ENCODE measurements at regions not wholly inside any gene's neighbourhood (a gene's known extent, or its start where the extent isn't known, plus 50 kb on each side); places are given as distances from the start of the nearest gene placed in this dataset.
"Not testable (repeated sequence)": the region's sequence is repeated elsewhere in the genome, so short reads cannot be mapped to it uniquely, and the experiment has no call there.

- 79% methylated on average over 9 of the region's 11 CpGs for WGBS (ENCODE audit: insufficient coverage)
- H3K27ac ChIP-seq (ENCODE audit: low read length), result no peak overlapping the region
- ATAC-seq, result no peak
- H3K27me3 ChIP-seq (ENCODE audit: control insufficient read depth, insufficient read depth, low read length), result no peaks in the 10 kb centered on the region
- H3K4me1 ChIP-seq (ENCODE audit: control insufficient read depth, insufficient read depth, low read length), result no peaks in the 10 kb centered on the region
- peaks cover 3 to 4% of the 10 kb centered on the region in 2 donors for H3K9me3 Mint-ChIP-seq
- no peaks in the 10 kb centered on the region for H3K27me3 Mint-ChIP-seq (ENCODE audit: low read depth in 2 of 2)
- H3K9me3 ChIP-seq (ENCODE audit: control insufficient read depth, insufficient read depth, low read length), result peaks cover 2% of the 10 kb centered on the region
- H3K4me3 ChIP-seq (ENCODE audit: low read length), result no peak overlapping the region
- H3K36me3 ChIP-seq (ENCODE audit: control insufficient read depth, insufficient read depth, low read length), result no peaks in the 10 kb centered on the region
- H3K27ac Mint-ChIP-seq, result no peak overlapping the region
- H3K4me1 Mint-ChIP-seq, result no peaks in the 10 kb centered on the region
- no peak for DNase-seq
- no peaks in the 10 kb centered on the region for H3K36me3 Mint-ChIP-seq
- intact Hi-C loops (cut with micrococcal nuclease), result no loop called here
- no peak for TF ChIP-seq CTCF (IDR thresholded peaks at IDR 0.05)
- no peak overlapping the region for H3K4me3 Mint-ChIP-seq
These were observed 139.8 kb upstream of the BASP1 start for GRCh38 chr5:17077440-17078233.

GRCh38 chr5:17079562-17079961, 137.9 kb upstream of the BASP1 start:
- intact Hi-C loops (cut with micrococcal nuclease), result no loop called here
- Mint-ChIP-seq H3K4me1 (no peaks in the 10 kb centered on the region), H3K4me3 (no peak overlapping the region), H3K27me3 (ENCODE audit: low read depth in 2 of 2) (no peaks in the 10 kb centered on the region), H3K9me3 (peaks cover 3 to 4% of the 10 kb centered on the region in 2 donors), H3K27ac (no peak overlapping the region), H3K36me3 (no peaks in the 10 kb centered on the region)
- DNase-seq (no peak), ATAC-seq (no peak)
- no peaks in the 10 kb centered on the region for H3K36me3 ChIP-seq (ENCODE audit: control insufficient read depth, insufficient read depth, low read length)
- H3K4me3 ChIP-seq (ENCODE audit: low read length), result no peak overlapping the region
- WGBS (ENCODE audit: insufficient coverage), result 16% methylated on average over 7 of the region's 7 CpGs
- TF ChIP-seq CTCF (IDR thresholded peaks at IDR 0.05), result no peak
- H3K27ac ChIP-seq (ENCODE audit: low read length), result no peak overlapping the region
- no peaks in the 10 kb centered on the region for H3K27me3 ChIP-seq (ENCODE audit: control insufficient read depth, insufficient read depth, low read length)
- H3K9me3 ChIP-seq (ENCODE audit: control insufficient read depth, insufficient read depth, low read length), result peaks cover 2% of the 10 kb centered on the region
- no peaks in the 10 kb centered on the region for H3K4me1 ChIP-seq (ENCODE audit: control insufficient read depth, insufficient read depth, low read length)

GRCh38 chr5:17080361-17080760, 137.1 kb upstream of the BASP1 start:
- Histone ChIP-seq H3K27me3 (ENCODE audit: control insufficient read depth, insufficient read depth, low read length) (no peaks in the 10 kb centered on the region), H3K27ac (ENCODE audit: low read length) (no peak overlapping the region), H3K4me1 (ENCODE audit: control insufficient read depth, insufficient read depth, low read length) (no peaks in the 10 kb centered on the region), H3K9me3 (ENCODE audit: control insufficient read depth, insufficient read depth, low read length) (peaks cover 2% of the 10 kb centered on the region), H3K36me3 (ENCODE audit: control insufficient read depth, insufficient read depth, low read length) (no peaks in the 10 kb centered on the region), H3K4me3 (ENCODE audit: low read length) (no peak overlapping the region)
- no peak for DNase-seq
- Mint-ChIP-seq H3K4me3 (no peak overlapping the region), H3K36me3 (no peaks in the 10 kb centered on the region), H3K27me3 (ENCODE audit: low read depth in 2 of 2) (no peaks in the 10 kb centered on the region), H3K27ac (no peak overlapping the region), H3K9me3 (peaks cover 3 to 4% of the 10 kb centered on the region in 2 donors), H3K4me1 (no peaks in the 10 kb centered on the region)
- TF ChIP-seq CTCF (IDR thresholded peaks at IDR 0.05), result no peak
- intact Hi-C loops (cut with micrococcal nuclease), result no loop called here
- WGBS (ENCODE audit: insufficient coverage), result 93% methylated on average over 4 of the region's 4 CpGs
- no peak for ATAC-seq

- Histone ChIP-seq H3K4me1 (ENCODE audit: control insufficient read depth, insufficient read depth, low read length) (no peaks in the 10 kb centered on the region), H3K27ac (ENCODE audit: low read length) (no peak overlapping the region), H3K9me3 (ENCODE audit: control insufficient read depth, insufficient read depth, low read length) (peaks cover 2% of the 10 kb centered on the region), H3K27me3 (ENCODE audit: control insufficient read depth, insufficient read depth, low read length) (no peaks in the 10 kb centered on the region), H3K4me3 (ENCODE audit: low read length) (no peak overlapping the region), H3K36me3 (ENCODE audit: control insufficient read depth, insufficient read depth, low read length) (no peaks in the 10 kb centered on the region)
- 75% methylated on average over 1 of the region's 4 CpGs for WGBS (ENCODE audit: insufficient coverage)
- H3K9me3 Mint-ChIP-seq, result peaks cover 1% of the 10 kb centered on the region in 2 donors
- DNase-seq, result no peak
- no peak for TF ChIP-seq CTCF (IDR thresholded peaks at IDR 0.05)
- no peak overlapping the region for H3K4me3 Mint-ChIP-seq
- no peak overlapping the region for H3K27ac Mint-ChIP-seq
- H3K4me1 Mint-ChIP-seq, result no peaks in the 10 kb centered on the region
- H3K36me3 Mint-ChIP-seq, result no peaks in the 10 kb centered on the region
- no peaks in the 10 kb centered on the region for H3K27me3 Mint-ChIP-seq (ENCODE audit: low read depth in 2 of 2)
- intact Hi-C loops (cut with micrococcal nuclease), result no loop called here
- ATAC-seq, result no peak
These were observed 136.3 kb upstream of the BASP1 start for GRCh38 chr5:17081142-17081541.

- H3K4me3 ChIP-seq (ENCODE audit: low read length); H3K36me3 ChIP-seq (ENCODE audit: control insufficient read depth, insufficient read depth, low read length); H3K27me3 ChIP-seq (ENCODE audit: control insufficient read depth, insufficient read depth, low read length); ATAC-seq; H3K9me3 Mint-ChIP-seq; H3K36me3 Mint-ChIP-seq; H3K27ac Mint-ChIP-seq; H3K4me1 ChIP-seq (ENCODE audit: control insufficient read depth, insufficient read depth, low read length); H3K4me3 Mint-ChIP-seq; H3K27me3 Mint-ChIP-seq (ENCODE audit: low read depth in 2 of 2); intact Hi-C loops (cut with micrococcal nuclease); H3K9me3 ChIP-seq (ENCODE audit: control insufficient read depth, insufficient read depth, low read length); H3K27ac ChIP-seq (ENCODE audit: low read length); H3K4me1 Mint-ChIP-seq; DNase-seq: not testable (repeated sequence)
- 89% methylated on average over 29 of the region's 29 CpGs for WGBS (ENCODE audit: insufficient coverage)
These were observed 134.2 kb upstream of the BASP1 start for GRCh38 chr5:17083276-17083675.

Measured in natural killer cell (primary cell).